Hepatocyte (in vitro differentiated cells): ENCODE measurements at regions not wholly inside any gene's neighbourhood (a gene's known extent, or its start where the extent isn't known, plus 50 kb on each side); places are given as distances from the start of the nearest gene placed in this dataset.

Source experiments
- DNase-seq: peaks from one replicate; pipeline ENCODE4 v3.0.0-alpha.2; 2016; ENCODE audit warnings: low spot score
- H2AFZ ChIP-seq: fragments of 200-600 bp; sonication (generic); 2 replicates; pipeline ENCODE4 v1.6.0; 2016; ENCODE audit warnings: antibody characterized with exemption, mild to moderate bottlenecking
- H3K27ac ChIP-seq: fragments of 200-600 bp; sonication (generic); 2 replicates; pipeline ENCODE4 v1.5.1; 2016; ENCODE audit warnings: mild to moderate bottlenecking
- H3K27me3 ChIP-seq: fragments of 200-600 bp; sonication (generic); 2 replicates; pipeline ENCODE4 v1.6.1; 2016
- H3K36me3 ChIP-seq: fragments of 200-600 bp; sonication (generic); replicated peaks from 2 replicates; pipeline ENCODE4 v1.5.1; 2016; ENCODE audit warnings: low read depth; ENCODE audit not compliant: insufficient read depth
- H3K4me1 ChIP-seq: fragments of 200-600 bp; sonication (generic); 2 replicates; pipeline ENCODE4 v1.5.1; 2016; ENCODE audit warnings: mild to moderate bottlenecking, moderate library complexity; ENCODE audit not compliant: insufficient read depth
- H3K4me2 ChIP-seq: fragments of 200-600 bp; sonication (generic); 2 replicates; pipeline ENCODE4 v1.6.0; 2016
- H3K4me3 ChIP-seq: fragments of 200-600 bp; sonication (generic); 2 replicates; pipeline ENCODE4 v1.5.1; 2016; ENCODE audit warnings: mild to moderate bottlenecking
- H3K79me2 ChIP-seq: fragments of 200-600 bp; sonication (generic); 2 replicates; pipeline ENCODE4 v1.6.0; 2017; ENCODE audit warnings: mild to moderate bottlenecking
- H3K9me2 ChIP-seq: fragments of 200-600 bp; sonication (generic); replicated peaks from 2 replicates; pipeline ENCODE4 v1.6.0; 2017; ENCODE audit warnings: mild to moderate bottlenecking; ENCODE audit not compliant: insufficient read depth
- H3K9me3 ChIP-seq: fragments of 200-600 bp; sonication (generic); 2 replicates; pipeline ENCODE4 v1.5.1; 2016; ENCODE audit warnings: low read depth, mild to moderate bottlenecking
- H4K20me1 ChIP-seq: fragments of 200-600 bp; sonication (generic); 2 replicates; pipeline ENCODE4 v1.6.0; 2016; ENCODE audit warnings: mild to moderate bottlenecking; ENCODE audit not compliant: insufficient read depth, poor library complexity, severe bottlenecking
- EZH2 ChIP-seq: fragments of 200-600 bp; sonication (generic); IDR thresholded peaks from 2 replicates; pipeline ENCODE4 v1.6.1; 2016; ENCODE audit warnings: antibody characterized with exemption, mild to moderate bottlenecking, borderline replicate concordance
- EZH2phosphoT487 ChIP-seq: fragments of 200-600 bp; sonication (generic); IDR thresholded peaks from one replicate; pipeline ENCODE4 v1.6.1; 2018; ENCODE audit warnings: antibody characterized with exemption, mild to moderate bottlenecking, low read depth, moderate library complexity; ENCODE audit not compliant: unreplicated experiment, severe bottlenecking
- WGBS: methylation state at CpG from one replicate; pipeline ENCODE4 v1.1.6; 2016; ENCODE audit warnings: low lambda C conversion rate; ENCODE audit errors: missing lambda C conversion rate; 5-methylcytosine and 5-hydroxymethylcytosine counted together
- TF ChIP-seq, protein P1 (sequence below): fragments of 200-600 bp; sonication (generic); IDR thresholded peaks from 2 replicates; pipeline ENCODE4 v1.5.1; 2016; ENCODE audit warnings: antibody characterized with exemption, mild to moderate bottlenecking; ENCODE audit not compliant: poor library complexity

DNA sequence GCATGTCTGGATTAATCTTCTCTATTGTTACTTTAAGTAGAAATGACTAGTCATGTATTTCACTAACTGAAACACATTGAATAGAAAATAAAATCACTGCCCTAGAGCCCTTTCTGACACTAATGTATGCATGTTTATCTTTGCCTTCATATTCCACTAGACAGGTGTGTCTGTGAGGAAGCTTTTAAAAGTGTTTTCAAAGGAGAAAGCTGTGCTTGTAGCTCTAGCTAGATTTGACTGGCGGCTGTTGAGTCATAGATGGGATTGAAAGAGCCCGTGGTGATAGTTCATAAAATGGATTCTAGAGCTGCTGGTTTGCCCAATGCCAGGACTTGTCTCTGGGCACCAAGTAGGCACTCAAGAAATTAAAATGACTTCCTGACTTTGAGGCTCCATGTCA lies 189.0 kb upstream of the PIRT start:
- no peak for DNase-seq
- Histone ChIP-seq H3K27me3 (no peaks in the 10 kb centered on the region), H3K4me3 (no peak overlapping the region), H3K9me3 (no peaks in the 10 kb centered on the region), H2AFZ (no peak overlapping the region), H3K36me3 (no peaks in the 10 kb centered on the region), H4K20me1 (no peaks in the 10 kb centered on the region), H3K27ac (no peak overlapping the region), H3K4me2 (no peak overlapping the region), H3K79me2 (no peaks in the 10 kb centered on the region), H3K4me1 (no peaks in the 10 kb centered on the region), H3K9me2 (no peaks in the 10 kb centered on the region)
- no peak for TF ChIP-seq EZH2phosphoT487
- TF ChIP-seq, protein P1, sequence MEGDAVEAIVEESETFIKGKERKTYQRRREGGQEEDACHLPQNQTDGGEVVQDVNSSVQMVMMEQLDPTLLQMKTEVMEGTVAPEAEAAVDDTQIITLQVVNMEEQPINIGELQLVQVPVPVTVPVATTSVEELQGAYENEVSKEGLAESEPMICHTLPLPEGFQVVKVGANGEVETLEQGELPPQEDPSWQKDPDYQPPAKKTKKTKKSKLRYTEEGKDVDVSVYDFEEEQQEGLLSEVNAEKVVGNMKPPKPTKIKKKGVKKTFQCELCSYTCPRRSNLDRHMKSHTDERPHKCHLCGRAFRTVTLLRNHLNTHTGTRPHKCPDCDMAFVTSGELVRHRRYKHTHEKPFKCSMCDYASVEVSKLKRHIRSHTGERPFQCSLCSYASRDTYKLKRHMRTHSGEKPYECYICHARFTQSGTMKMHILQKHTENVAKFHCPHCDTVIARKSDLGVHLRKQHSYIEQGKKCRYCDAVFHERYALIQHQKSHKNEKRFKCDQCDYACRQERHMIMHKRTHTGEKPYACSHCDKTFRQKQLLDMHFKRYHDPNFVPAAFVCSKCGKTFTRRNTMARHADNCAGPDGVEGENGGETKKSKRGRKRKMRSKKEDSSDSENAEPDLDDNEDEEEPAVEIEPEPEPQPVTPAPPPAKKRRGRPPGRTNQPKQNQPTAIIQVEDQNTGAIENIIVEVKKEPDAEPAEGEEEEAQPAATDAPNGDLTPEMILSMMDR: no peak
- TF ChIP-seq EZH2: no peak
- WGBS: 95% methylated on average over 2 of the region's 2 CpGs

DNA sequence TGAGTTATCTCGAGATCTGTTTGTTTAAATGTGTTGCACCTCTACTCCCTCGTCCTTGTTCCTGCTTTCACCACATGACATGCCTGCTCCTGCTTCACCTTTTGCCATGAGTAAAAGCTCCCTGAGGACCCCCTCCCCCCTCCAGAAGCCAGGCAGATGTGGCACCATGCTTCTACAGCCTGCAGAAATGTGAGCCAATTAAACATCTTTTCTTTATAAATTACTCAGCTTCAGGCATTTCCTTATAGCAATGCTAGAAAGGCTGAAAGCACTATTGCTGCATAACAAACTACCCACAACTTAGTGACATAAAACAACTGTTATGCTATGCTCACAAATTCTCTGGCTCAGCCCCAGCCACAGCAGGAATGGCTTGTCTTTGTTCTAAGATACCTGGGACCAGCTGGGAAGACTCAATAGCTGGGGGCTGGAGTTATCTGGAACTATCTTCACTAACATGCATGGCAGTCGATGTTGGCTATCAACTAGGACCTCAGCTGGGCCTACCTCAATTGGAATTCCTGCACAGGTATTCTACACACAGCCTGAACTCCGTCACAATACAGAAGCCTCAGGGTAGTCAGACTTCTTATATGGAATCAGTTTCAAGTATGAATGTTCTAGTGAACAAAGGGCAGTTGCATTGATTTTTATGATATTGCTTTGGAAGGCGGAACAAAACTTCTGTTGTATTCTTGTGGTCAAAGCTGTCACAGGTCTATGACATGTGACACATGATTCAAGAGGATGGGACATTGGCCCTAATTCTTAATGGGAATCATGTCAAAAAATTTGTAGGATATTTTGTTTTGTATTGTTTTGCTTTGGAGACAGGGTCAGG lies 186.0 kb upstream of the PIRT start:
- TF ChIP-seq EZH2phosphoT487 (no peak), EZH2 (no peak)
- TF ChIP-seq, protein P1: no peak
- 60% methylated on average over 5 of the region's 5 CpGs for WGBS
- Histone ChIP-seq H3K79me2 (no peaks in the 10 kb centered on the region), H3K4me2 (no peak overlapping the region), H3K27ac (no peak overlapping the region), H3K36me3 (no peaks in the 10 kb centered on the region), H3K9me3 (no peaks in the 10 kb centered on the region), H3K4me3 (no peak overlapping the region), H4K20me1 (no peaks in the 10 kb centered on the region), H3K4me1 (no peaks in the 10 kb centered on the region), H3K9me2 (no peaks in the 10 kb centered on the region), H3K27me3 (no peaks in the 10 kb centered on the region), H2AFZ (no peak overlapping the region)
- DNase-seq: no peak

DNA sequence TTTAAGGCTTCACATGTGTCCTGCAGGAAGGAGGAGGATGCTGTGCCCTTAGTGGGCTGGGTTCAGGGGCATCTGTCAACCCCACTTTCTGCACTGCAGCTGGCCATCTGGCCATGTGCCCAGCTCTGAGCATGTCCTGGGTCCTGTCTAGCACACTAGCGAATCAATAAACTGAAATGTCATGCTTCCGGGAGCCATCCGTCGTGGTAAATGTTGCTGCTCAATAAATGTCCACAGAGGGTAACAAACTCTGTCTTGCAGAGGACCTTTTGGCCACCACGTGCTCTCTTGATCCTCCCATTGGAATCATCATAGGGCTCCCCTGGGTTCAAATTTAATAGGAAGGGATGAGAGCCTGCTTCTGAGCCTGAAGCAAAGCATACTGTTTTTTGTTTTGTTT lies 168.6 kb upstream of the PIRT start:
- H3K79me2 ChIP-seq: no peaks in the 10 kb centered on the region
- H3K36me3 ChIP-seq: no peaks in the 10 kb centered on the region
- no peak for DNase-seq

More for the DNA sequence above, 168.6 kb upstream of the PIRT start:
- no peak overlapping the region for H3K4me3 ChIP-seq
- H3K4me1 ChIP-seq: peaks cover 4% of the 10 kb centered on the region
- no peaks in the 10 kb centered on the region for H4K20me1 ChIP-seq
- no peak overlapping the region for H3K4me2 ChIP-seq
- 69% methylated on average over 5 of the region's 5 CpGs for WGBS
- no peaks in the 10 kb centered on the region for H3K9me2 ChIP-seq
- no peak overlapping the region for H3K27ac ChIP-seq
- H2AFZ ChIP-seq: no peak overlapping the region
- H3K27me3 ChIP-seq: no peaks in the 10 kb centered on the region
- H3K9me3 ChIP-seq: no peaks in the 10 kb centered on the region
- TF ChIP-seq, protein P1: no peak
- no peak for TF ChIP-seq EZH2phosphoT487
- TF ChIP-seq EZH2: no peak
